ENCODE measurements at regions not wholly inside any gene's neighbourhood (a gene's known extent, or its start where the extent isn't known, plus 50 kb on each side); places are given as distances from the start of the nearest gene placed in this dataset.

DNA sequence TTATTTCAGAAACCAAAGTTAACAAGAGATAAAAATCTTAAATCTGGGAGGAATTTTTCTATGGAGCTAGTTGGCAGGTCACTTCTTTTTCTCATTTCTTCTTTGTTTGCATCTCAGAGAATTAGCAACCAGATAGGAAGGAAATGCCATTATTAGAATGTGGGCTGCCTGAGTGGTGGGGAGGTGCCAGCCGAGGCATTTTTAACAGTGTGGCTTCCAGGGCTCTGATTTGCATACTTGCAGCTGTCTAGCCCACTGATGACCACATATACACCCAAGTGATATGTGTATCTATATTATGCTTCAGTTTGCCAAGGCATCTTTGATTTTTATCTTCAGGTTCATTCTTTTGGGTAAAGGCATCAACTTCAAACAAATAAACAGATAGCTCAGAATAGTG is 206.7 kb downstream of the CLIC5 start:
- Histone ChIP-seq H3K27me3 (ENCODE audit: control insufficient read depth, insufficient read depth, low read length) (no peaks in the 10 kb centered on the region), H3K36me3 (ENCODE audit: control insufficient read depth, insufficient read depth, low read length) (no peaks in the 10 kb centered on the region), H3K4me3 (ENCODE audit: low read depth, low read length) (no peak overlapping the region)
- no peak for DNase-seq (ENCODE audit: low read depth)
- TF ChIP-seq, protein P1, sequence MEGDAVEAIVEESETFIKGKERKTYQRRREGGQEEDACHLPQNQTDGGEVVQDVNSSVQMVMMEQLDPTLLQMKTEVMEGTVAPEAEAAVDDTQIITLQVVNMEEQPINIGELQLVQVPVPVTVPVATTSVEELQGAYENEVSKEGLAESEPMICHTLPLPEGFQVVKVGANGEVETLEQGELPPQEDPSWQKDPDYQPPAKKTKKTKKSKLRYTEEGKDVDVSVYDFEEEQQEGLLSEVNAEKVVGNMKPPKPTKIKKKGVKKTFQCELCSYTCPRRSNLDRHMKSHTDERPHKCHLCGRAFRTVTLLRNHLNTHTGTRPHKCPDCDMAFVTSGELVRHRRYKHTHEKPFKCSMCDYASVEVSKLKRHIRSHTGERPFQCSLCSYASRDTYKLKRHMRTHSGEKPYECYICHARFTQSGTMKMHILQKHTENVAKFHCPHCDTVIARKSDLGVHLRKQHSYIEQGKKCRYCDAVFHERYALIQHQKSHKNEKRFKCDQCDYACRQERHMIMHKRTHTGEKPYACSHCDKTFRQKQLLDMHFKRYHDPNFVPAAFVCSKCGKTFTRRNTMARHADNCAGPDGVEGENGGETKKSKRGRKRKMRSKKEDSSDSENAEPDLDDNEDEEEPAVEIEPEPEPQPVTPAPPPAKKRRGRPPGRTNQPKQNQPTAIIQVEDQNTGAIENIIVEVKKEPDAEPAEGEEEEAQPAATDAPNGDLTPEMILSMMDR (IDR thresholded peaks at IDR 0.05; ENCODE audit: insufficient read depth, low read length, poor library complexity, severe bottlenecking), result no peak

DNA sequence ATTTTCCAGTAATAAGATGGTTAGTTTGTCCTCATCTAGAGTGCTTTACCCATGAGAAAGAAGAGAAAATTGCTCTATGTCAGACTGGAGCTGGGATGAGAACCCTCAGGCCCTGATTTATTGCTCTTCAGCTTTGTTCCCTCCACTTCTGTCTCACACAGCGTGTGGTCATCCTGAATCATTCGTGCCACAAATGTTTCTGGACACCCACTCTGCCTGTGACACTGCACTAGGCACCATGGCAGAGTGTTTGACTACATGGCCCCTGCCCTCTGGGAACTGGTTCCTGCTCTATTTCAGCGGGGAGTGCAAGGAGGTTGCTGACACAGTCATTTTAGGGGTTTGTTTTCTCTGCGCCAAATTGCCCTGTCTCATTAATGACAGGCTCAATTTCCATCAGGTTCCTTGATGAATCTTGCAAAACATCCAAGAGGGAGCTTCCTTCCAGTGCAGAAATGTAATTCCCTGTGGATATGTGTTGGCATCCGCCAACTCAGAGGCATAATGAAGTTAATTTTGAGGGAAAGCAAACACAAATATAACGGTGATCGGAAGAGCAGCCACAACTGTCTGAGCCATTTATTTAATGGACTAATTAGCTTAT is 207.5 kb downstream of the CLIC5 start:
- DNase-seq (ENCODE audit: low read depth), result no peak
- Histone ChIP-seq H3K27me3 (ENCODE audit: control insufficient read depth, insufficient read depth, low read length) (no peaks in the 10 kb centered on the region), H3K4me3 (ENCODE audit: low read depth, low read length) (no peak overlapping the region), H3K36me3 (ENCODE audit: control insufficient read depth, insufficient read depth, low read length) (no peaks in the 10 kb centered on the region)
- TF ChIP-seq, protein P1 (IDR thresholded peaks at IDR 0.05; ENCODE audit: insufficient read depth, low read length, poor library complexity, severe bottlenecking), result no peak

DNA sequence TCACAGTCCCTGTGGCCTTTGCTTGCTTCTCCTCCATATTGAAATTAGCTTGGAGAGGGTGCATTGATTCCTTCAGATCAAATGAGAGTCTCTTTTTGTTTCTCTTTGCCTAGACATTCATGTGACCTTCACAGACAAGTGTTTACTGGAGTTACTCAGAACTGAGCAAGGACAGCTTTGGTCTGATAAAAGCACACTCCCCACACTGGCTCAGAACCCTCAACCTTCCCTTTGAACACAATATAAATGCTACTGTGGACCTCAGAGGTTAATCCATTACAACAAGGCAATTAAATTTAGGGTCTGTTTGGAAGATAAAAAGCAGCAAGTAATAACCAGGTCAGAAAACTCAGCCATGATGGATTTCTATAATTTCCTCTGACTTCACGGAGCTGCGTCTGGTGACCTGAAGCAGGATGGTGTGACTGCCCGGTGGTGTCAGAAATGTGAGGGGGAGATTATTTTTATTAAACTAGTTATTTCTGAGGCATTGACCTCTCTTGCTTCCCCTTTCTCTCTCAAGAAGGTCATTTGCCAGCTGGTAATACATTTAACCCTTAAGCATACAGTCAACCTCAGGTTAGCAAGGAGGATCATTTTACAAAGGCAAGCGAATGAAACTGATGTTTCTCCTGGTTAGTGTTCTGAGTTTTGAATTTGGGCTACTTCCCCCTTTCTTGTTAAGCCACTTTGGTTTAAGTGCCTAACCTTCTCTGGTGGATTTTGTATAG is 208.2 kb downstream of the CLIC5 start:
- Histone ChIP-seq H3K36me3 (ENCODE audit: control insufficient read depth, insufficient read depth, low read length) (no peaks in the 10 kb centered on the region), H3K4me3 (ENCODE audit: low read depth, low read length) (no peak overlapping the region), H3K27me3 (ENCODE audit: control insufficient read depth, insufficient read depth, low read length) (no peaks in the 10 kb centered on the region)
- TF ChIP-seq, protein P1 (IDR thresholded peaks at IDR 0.05; ENCODE audit: insufficient read depth, low read length, poor library complexity, severe bottlenecking), result no peak
- no peak for DNase-seq (ENCODE audit: low read depth)

DNA sequence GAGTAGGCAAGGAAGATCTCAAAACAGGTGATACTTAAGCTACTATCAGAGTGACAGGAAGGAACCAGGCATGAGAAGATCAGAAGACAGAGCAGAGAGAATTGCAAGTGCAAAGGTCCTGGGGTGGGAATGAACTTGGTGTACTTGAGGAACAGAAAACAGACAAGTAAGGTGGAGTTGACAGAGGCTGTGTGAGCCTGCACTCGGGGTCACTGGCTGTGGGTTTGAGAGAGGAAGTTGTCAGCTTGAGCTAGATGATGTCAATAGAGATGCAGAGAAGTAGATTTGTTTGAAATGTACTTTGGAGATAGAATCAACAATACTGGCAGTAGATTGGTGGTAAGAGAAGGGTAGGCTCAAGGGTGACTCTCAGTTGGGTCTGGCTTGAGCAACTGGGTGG is 209.5 kb downstream of the CLIC5 start:
- Histone ChIP-seq H3K27me3 (ENCODE audit: control insufficient read depth, insufficient read depth, low read length) (no peaks in the 10 kb centered on the region), H3K36me3 (ENCODE audit: control insufficient read depth, insufficient read depth, low read length) (no peaks in the 10 kb centered on the region), H3K4me3 (ENCODE audit: low read depth, low read length) (no peak overlapping the region)
- no peak for DNase-seq (ENCODE audit: low read depth)
- TF ChIP-seq, protein P1 (IDR thresholded peaks at IDR 0.05; ENCODE audit: insufficient read depth, low read length, poor library complexity, severe bottlenecking), result no peak

DNA sequence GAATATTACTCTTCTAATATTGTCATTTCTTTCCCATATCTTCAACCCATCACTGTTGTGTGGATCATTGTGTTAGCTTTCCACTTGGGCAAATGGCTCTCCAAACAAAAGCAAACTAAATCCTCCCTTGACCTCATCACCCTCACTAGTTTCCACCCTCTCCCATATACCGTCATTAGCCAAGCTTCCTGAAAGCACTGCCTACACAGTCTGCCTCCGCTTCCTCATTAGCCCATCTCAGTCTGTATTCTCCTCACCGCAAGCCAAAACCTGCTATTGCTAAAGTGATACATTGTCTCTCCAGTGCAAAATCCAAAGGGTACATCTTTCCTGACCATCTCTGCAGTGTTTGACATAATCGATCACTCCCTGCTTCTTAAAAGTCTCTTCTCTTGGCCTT is 212.6 kb downstream of the CLIC5 start:
- Histone ChIP-seq H3K36me3 (ENCODE audit: control insufficient read depth, insufficient read depth, low read length) (no peaks in the 10 kb centered on the region), H3K4me3 (ENCODE audit: low read depth, low read length) (no peak overlapping the region), H3K27me3 (ENCODE audit: control insufficient read depth, insufficient read depth, low read length) (no peaks in the 10 kb centered on the region)
- TF ChIP-seq, protein P1 (IDR thresholded peaks at IDR 0.05; ENCODE audit: insufficient read depth, low read length, poor library complexity, severe bottlenecking), result no peak
- DNase-seq (ENCODE audit: low read depth), result no peak
